ENCODE measurements at regions not wholly inside any gene's neighbourhood (a gene's known extent, or its start where the extent isn't known, plus 50 kb on each side); places are given as distances from the start of the nearest gene placed in this dataset.

DNA sequence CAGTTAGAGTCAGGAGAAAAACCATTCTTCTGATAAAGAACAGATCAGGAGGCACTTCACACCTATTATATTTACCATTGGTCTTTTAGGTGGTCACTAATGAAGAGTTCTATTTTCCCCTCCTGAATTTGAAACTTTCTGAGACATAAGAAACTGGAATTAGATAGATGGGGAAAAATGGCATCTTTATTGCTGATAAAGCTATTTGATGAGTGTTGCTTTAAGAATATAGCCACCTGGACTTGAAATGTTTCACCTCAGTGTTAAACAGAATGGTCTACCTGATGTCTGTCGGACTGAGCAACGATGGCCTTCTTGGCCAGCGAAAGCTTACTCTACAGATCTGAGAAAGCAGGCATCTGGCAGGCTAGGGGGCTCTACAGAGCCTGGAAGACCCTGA lies 107.0 kb downstream of the SLITRK5 start:
- Histone ChIP-seq H3K27ac (ENCODE audit: low read length) (no peak overlapping the region), H3K4me3 (ENCODE audit: low read length) (no peak overlapping the region), H3K4me1 (ENCODE audit: low read length) (peaks cover 12% of the 10 kb centered on the region; the same call in 1 of the 2 replicates), H4K20me1 (ENCODE audit: insufficient read depth, low read length) (no peaks in the 10 kb centered on the region), H2AFZ (ENCODE audit: low read depth, low read length) (no peak overlapping the region), H3K79me2 (ENCODE audit: low read length) (no peaks in the 10 kb centered on the region), H3K9me3 (ENCODE audit: insufficient read depth, low read length) (no peaks in the 10 kb centered on the region), H3K36me3 (replicated peaks; ENCODE audit: low read depth, low read length) (no peaks in the 10 kb centered on the region), H3K27me3 (ENCODE audit: low read depth, low read length) (no peaks in the 10 kb centered on the region), H3K9ac (ENCODE audit: low read length) (no peak overlapping the region), H3K4me2 (ENCODE audit: low read length) (no peak overlapping the region)
- no peak for TF ChIP-seq EZH2phosphoT487 (IDR thresholded peaks at IDR 0.05; ENCODE audit: low read depth)
- TF ChIP-seq, protein P1, sequence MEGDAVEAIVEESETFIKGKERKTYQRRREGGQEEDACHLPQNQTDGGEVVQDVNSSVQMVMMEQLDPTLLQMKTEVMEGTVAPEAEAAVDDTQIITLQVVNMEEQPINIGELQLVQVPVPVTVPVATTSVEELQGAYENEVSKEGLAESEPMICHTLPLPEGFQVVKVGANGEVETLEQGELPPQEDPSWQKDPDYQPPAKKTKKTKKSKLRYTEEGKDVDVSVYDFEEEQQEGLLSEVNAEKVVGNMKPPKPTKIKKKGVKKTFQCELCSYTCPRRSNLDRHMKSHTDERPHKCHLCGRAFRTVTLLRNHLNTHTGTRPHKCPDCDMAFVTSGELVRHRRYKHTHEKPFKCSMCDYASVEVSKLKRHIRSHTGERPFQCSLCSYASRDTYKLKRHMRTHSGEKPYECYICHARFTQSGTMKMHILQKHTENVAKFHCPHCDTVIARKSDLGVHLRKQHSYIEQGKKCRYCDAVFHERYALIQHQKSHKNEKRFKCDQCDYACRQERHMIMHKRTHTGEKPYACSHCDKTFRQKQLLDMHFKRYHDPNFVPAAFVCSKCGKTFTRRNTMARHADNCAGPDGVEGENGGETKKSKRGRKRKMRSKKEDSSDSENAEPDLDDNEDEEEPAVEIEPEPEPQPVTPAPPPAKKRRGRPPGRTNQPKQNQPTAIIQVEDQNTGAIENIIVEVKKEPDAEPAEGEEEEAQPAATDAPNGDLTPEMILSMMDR (IDR thresholded peaks at IDR 0.05; ENCODE audit: low read depth, low read length): no peak

- H2AFZ ChIP-seq (ENCODE audit: low read depth, low read length): no peak overlapping the region
- peaks cover 12% of the 10 kb centered on the region; the same call in 1 of the 2 replicates for H3K4me1 ChIP-seq (ENCODE audit: low read length)
- no peaks in the 10 kb centered on the region for H3K27me3 ChIP-seq (ENCODE audit: low read depth, low read length)
- no peaks in the 10 kb centered on the region for H4K20me1 ChIP-seq (ENCODE audit: insufficient read depth, low read length)
- H3K4me2 ChIP-seq (ENCODE audit: low read length): no peak overlapping the region
- no peaks in the 10 kb centered on the region for H3K9me3 ChIP-seq (ENCODE audit: insufficient read depth, low read length)
- H3K27ac ChIP-seq (ENCODE audit: low read length): no peak overlapping the region
- TF ChIP-seq EZH2phosphoT487 (IDR thresholded peaks at IDR 0.05; ENCODE audit: low read depth): no peak
- TF ChIP-seq, protein P1 (IDR thresholded peaks at IDR 0.05; ENCODE audit: low read depth, low read length): no peak
- no peak overlapping the region for H3K9ac ChIP-seq (ENCODE audit: low read length)
- H3K36me3 ChIP-seq (replicated peaks; ENCODE audit: low read depth, low read length): no peaks in the 10 kb centered on the region
- no peak overlapping the region for H3K4me3 ChIP-seq (ENCODE audit: low read length)
- no peaks in the 10 kb centered on the region for H3K79me2 ChIP-seq (ENCODE audit: low read length)
Observed at GRCh38 chr13:87779426-87779825, 108.3 kb downstream of the SLITRK5 start.

DNA sequence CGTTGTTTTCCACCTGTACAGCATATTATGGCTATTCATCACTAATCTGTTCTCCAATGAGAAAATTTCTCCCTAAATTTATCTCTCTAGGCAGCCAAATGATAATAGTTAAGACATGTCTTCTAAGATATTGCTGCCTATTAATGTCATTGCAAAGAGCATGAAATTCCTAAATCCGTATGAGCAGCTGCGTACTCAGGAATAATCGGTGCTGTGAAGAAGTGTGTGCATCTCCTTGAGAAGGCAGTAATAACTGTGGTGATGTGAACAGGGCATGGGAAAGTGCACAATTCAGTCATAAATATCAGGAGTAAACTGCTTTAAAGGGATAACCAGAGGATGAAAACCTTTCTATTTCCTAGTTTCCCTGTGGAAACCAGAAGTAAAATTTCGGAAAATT lies 112.2 kb downstream of the SLITRK5 start:
- Histone ChIP-seq H3K4me3 (ENCODE audit: low read length) (no peak overlapping the region), H3K9me3 (ENCODE audit: insufficient read depth, low read length) (no peaks in the 10 kb centered on the region), H3K4me2 (ENCODE audit: low read length) (no peak overlapping the region), H3K79me2 (ENCODE audit: low read length) (no peaks in the 10 kb centered on the region), H3K4me1 (ENCODE audit: low read length) (peaks cover 4% of the 10 kb centered on the region; the same call in 1 of the 2 replicates), H3K36me3 (replicated peaks; ENCODE audit: low read depth, low read length) (no peaks in the 10 kb centered on the region), H3K9ac (ENCODE audit: low read length) (no peak overlapping the region), H2AFZ (ENCODE audit: low read depth, low read length) (no peak overlapping the region), H3K27me3 (ENCODE audit: low read depth, low read length) (no peaks in the 10 kb centered on the region), H3K27ac (ENCODE audit: low read length) (no peak overlapping the region), H4K20me1 (ENCODE audit: insufficient read depth, low read length) (no peaks in the 10 kb centered on the region)
- TF ChIP-seq, protein P1 (IDR thresholded peaks at IDR 0.05; ENCODE audit: low read depth, low read length): no peak
- TF ChIP-seq EZH2phosphoT487 (IDR thresholded peaks at IDR 0.05; ENCODE audit: low read depth): no peak

- Histone ChIP-seq H3K4me1 (ENCODE audit: low read length) (no peaks in the 10 kb centered on the region), H3K27me3 (ENCODE audit: low read depth, low read length) (no peaks in the 10 kb centered on the region), H3K79me2 (ENCODE audit: low read length) (no peaks in the 10 kb centered on the region), H3K36me3 (replicated peaks; ENCODE audit: low read depth, low read length) (no peaks in the 10 kb centered on the region), H3K9ac (ENCODE audit: low read length) (no peak overlapping the region), H3K4me3 (ENCODE audit: low read length) (no peak overlapping the region), H3K9me3 (ENCODE audit: insufficient read depth, low read length) (no peaks in the 10 kb centered on the region), H3K27ac (ENCODE audit: low read length) (no peak overlapping the region), H2AFZ (ENCODE audit: low read depth, low read length) (no peak overlapping the region), H3K4me2 (ENCODE audit: low read length) (no peak overlapping the region), H4K20me1 (ENCODE audit: insufficient read depth, low read length) (no peaks in the 10 kb centered on the region)
- TF ChIP-seq, protein P1 (IDR thresholded peaks at IDR 0.05; ENCODE audit: low read depth, low read length): no peak
- TF ChIP-seq EZH2phosphoT487 (IDR thresholded peaks at IDR 0.05; ENCODE audit: low read depth): no peak
Observed at GRCh38 chr13:87788363-87788762, 117.2 kb downstream of the SLITRK5 start.

Data from OCI-LY3 (cell line).